Urothelium cell line (cell line): ENCODE measurements at regions not wholly inside any gene's neighbourhood (a gene's known extent, or its start where the extent isn't known, plus 50 kb on each side); places are given as distances from the start of the nearest gene placed in this dataset.

ENCODE experiments used
- DNase-seq: peaks from one replicate; pipeline ENCODE4 v3.0.0; 2011; ENCODE audit warnings: low spot score, mixed read lengths
- FAIRE-seq: peaks from 2 replicates; lab custom pipeline; 2011; peaks lifted over from hg19 to GRCh38; lab: Jason Lieb, UNC

- DNase-seq (no peak), FAIRE-seq (no peak)
Observed at GRCh38 chr10:71042216-71042615, 153.9 kb upstream of the PCBD1 start.

- no peak for FAIRE-seq
- DNase-seq = no peak
Observed at GRCh38 chr10:71042699-71043098, 154.3 kb upstream of the PCBD1 start.

GRCh38 chr10:71043858-71044257 is 155.5 kb upstream of the PCBD1 start:
- DNase-seq = no peak
- FAIRE-seq = no peak

GRCh38 chr10:71044720-71045119 is 156.4 kb upstream of the PCBD1 start:
- no peak for DNase-seq
- FAIRE-seq = no peak

- FAIRE-seq (no peak), DNase-seq (no peak)
Observed at GRCh38 chr10:71045204-71045809, 156.9 kb upstream of the PCBD1 start.

GRCh38 chr10:71045936-71046335 is 157.6 kb upstream of the PCBD1 start:
- DNase-seq (no peak), FAIRE-seq (no peak)

GRCh38 chr10:71046747-71047146 is 158.4 kb upstream of the PCBD1 start:
- FAIRE-seq (no peak), DNase-seq (no peak)

GRCh38 chr10:71048971-71049615 is 160.7 kb upstream of the PCBD1 start:
- DNase-seq = no peak
- FAIRE-seq = no peak

GRCh38 chr10:71049994-71050393 is 161.6 kb upstream of the PCBD1 start:
- FAIRE-seq (no peak), DNase-seq (no peak)

GRCh38 chr10:71052076-71052660 is 160.2 kb upstream of the UNC5B start:
- DNase-seq (no peak), FAIRE-seq (no peak)

- FAIRE-seq (no peak), DNase-seq (no peak)
Observed at GRCh38 chr10:71052708-71053107, 159.7 kb upstream of the UNC5B start.

- no peak for FAIRE-seq
- no peak for DNase-seq
Observed at GRCh38 chr10:71053169-71053895, 159.0 kb upstream of the UNC5B start.

- DNase-seq (no peak), FAIRE-seq (no peak)
Observed at GRCh38 chr10:71058308-71058707, 154.1 kb upstream of the UNC5B start.

GRCh38 chr10:71059054-71059818 is 153.1 kb upstream of the UNC5B start:
- no peak for DNase-seq
- no peak for FAIRE-seq

GRCh38 chr10:71059943-71060342 is 152.4 kb upstream of the UNC5B start:
- DNase-seq (no peak), FAIRE-seq (no peak)

GRCh38 chr10:71060476-71061426 is 151.6 kb upstream of the UNC5B start:
- FAIRE-seq (peak; percentile 71), DNase-seq (no peak)

GRCh38 chr10:71061472-71061871 is 150.9 kb upstream of the UNC5B start:
- FAIRE-seq (no peak), DNase-seq (no peak)

- FAIRE-seq = no peak
- DNase-seq = no peak
Observed at GRCh38 chr10:71062156-71062555, 150.2 kb upstream of the UNC5B start.

- DNase-seq (no peak), FAIRE-seq (no peak)
Observed at GRCh38 chr10:71063401-71063800, 149.0 kb upstream of the UNC5B start.
